ENCODE measurements at regions not wholly inside any gene's neighbourhood (a gene's known extent, or its start where the extent isn't known, plus 50 kb on each side); places are given as distances from the start of the nearest gene placed in this dataset.

DNA sequence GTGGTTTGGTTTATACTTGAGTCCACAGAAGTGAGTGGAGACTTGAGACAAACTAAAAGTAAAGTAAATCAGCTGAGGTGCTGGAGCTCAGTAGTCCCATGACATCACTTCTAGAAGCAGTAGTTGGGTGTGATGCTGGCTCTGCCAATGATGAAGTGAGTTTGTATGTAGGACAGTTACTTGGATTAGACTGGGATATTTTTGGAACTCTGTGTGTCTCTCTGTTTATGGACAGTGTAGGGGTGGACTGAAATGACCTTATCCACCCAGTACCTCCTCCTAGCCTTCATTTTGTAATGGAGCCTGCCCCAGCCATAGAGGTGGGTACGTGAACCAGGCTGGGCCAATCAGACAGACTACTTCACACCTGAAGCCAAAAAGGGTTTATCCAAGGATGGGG lies 52.2 kb downstream of the POLR1D start:
- no peak for DNase-seq (ENCODE audit: low spot score)

DNA sequence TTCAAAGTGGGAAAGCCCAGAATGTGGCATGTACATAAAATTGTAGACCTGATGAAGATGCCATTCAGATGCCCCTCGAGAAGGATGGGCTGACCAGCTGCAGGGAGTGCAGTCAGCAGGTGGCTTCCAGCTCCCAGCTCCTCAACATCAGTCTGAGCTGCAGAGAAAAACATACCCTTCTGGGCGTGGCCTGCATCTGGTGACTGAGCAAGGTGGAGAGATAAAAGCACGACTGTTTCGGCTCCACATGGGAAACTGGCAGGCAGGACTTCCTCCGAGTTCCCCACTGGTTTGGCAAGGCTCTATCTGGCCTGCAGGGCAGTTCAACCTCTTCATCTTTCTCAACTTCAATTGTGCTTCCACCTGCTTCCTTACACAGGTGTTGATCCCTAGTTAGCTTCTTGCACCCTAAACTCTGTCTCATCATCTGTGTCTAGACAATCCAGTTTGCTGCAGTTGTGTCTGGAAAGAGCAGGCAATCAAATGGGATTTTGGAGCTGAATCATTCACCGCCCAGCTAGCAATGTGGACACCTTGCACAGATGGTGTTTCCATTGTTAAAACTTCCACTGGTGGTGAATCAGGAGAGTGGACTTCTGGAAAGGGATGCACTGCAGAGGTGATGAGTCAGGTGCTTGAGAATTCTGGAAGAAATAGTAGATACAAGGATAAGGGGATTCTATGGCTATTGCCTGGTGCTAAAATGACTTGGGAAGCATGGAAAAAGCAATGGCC lies 56.8 kb downstream of the POLR1D start:
- no peak for DNase-seq (ENCODE audit: low spot score)

- no peak for DNase-seq (ENCODE audit: low spot score)
Measured at GRCh38 chr13:27679396-27679795, 57.7 kb downstream of the POLR1D start.

DNA sequence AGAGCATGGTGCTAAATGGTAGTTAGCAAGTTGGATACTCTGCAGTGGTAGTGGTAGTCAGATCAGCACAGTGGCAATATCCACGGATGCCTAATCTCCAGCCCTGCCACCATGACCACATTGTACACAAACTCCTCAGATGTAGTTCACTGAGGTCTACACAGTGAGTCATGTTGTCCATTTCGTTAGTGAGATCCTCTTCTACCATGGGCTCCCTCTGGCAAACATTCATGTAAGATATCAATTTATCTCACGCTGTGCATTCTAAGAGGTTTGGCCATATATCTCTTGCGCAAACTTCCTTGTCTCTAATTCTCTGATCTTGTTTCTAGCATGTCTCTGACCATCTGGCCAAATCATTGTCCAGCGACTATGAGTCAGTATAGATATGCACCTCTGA lies 58.2 kb downstream of the POLR1D start:
- no peak for DNase-seq (ENCODE audit: low spot score)

GRCh38 chr13:27680465-27680864 lies 58.8 kb downstream of the POLR1D start:
- no peak for DNase-seq (ENCODE audit: low spot score)

DNA sequence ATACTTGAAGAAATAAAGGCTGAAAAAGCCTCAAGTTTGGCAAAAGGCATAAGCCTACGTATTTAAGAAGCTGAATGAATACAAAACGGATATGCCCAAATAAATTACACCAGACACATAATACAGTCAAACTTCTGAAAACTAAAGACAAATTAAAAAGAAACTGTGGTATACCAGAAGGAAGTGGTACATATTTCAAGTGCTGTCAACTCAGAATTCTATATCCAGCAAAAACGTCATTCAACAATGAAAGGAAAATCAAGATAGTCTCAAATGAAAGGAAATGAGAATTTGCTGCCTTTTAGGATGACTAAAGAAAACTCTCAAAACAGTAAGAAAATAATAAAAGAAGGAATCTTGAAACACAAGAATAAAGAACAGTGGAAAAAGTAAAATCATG lies 69.5 kb downstream of the POLR1D start:
- DNase-seq (ENCODE audit: low spot score), result no peak

- DNase-seq (ENCODE audit: low spot score), result no peak
Measured at GRCh38 chr13:27696731-27697130, 75.0 kb downstream of the POLR1D start.

GRCh38 chr13:27699952-27700351 lies 78.3 kb downstream of the POLR1D start:
- no peak for DNase-seq (ENCODE audit: low spot score)

GRCh38 chr13:27704681-27705080 lies 83.0 kb downstream of the POLR1D start:
- DNase-seq (ENCODE audit: low spot score), result peak; percentile 9

- DNase-seq (ENCODE audit: low spot score), result no peak
Measured at GRCh38 chr13:27708325-27708724, 84.0 kb upstream of the GSX1 start.

DNA sequence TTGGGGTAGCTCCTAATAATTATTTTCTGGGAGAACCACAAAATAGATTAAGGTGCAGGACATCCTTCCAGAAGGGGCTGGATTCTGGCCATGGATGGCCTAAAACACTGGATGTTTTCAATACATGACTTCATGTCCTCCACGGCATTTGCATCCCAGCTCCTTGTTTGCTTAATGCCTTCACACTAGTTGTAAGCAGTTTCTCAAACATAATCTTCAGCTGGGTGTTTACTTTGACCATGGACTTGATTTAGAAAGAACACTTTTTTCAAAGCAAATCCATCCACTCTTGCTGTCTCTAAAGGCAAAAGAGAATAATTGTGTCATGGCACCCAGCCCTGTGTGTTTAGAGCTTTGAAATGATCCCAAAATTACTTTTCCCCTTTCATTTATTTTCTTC lies 82.5 kb upstream of the GSX1 start:
- DNase-seq (ENCODE audit: low spot score), result no peak

- peak; percentile 16 for DNase-seq (ENCODE audit: low spot score)
Measured at GRCh38 chr13:27712421-27712820, 79.9 kb upstream of the GSX1 start.

DNA sequence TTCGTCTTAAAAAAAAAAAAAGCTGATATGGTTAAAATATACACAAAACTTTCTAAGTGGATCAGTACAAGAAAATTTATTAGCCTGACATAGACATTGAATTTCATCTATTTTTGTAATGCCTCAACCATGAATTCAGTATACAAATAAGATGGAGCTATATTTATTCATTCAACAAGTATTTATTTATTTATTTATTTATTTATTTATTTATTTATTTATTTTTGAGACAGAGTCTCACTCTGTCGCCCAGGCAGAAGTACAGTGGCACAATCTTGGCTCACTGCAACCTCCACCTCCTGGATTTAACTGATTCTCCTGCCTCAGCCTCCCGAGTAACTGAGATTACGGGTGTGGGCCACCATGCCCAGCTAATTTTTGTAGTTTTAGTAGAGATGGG lies 78.5 kb upstream of the GSX1 start:
- no peak for DNase-seq (ENCODE audit: low spot score)

GRCh38 chr13:27721681-27722080 lies 70.6 kb upstream of the GSX1 start:
- no peak for DNase-seq (ENCODE audit: low spot score)

GRCh38 chr13:27728271-27728670 lies 64.0 kb upstream of the GSX1 start:
- no peak for DNase-seq (ENCODE audit: low spot score)

DNA sequence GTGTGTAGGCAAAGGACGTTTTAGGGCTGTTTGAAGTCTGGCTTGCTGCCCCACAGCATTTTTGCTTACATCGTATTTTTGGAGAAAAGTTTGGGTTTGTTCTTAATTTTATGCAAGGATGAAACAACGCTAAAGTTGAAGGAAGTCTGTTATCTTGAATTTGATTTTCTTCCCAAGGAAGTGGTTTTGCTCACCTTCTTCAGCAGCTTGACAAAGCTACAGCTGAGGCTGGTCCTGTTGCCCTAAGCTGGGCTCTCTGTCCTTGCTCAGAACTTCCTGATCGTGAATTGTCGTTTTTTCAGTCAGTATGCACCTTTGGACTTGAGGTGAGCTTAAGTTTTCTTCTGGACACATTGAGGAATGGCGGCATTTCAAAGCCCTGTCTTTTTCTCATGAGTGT lies 62.1 kb upstream of the GSX1 start:
- DNase-seq (ENCODE audit: low spot score), result no peak

All from CD4-positive, alpha-beta T cell treated with Interleukin-2 at 100 ng/mL for 4 hours (primary cell).